Colonic mucosa (tissue), 4 donors: ENCODE measurements at regions not wholly inside any gene's neighbourhood (a gene's known extent, or its start where the extent isn't known, plus 50 kb on each side); places are given as distances from the start of the nearest gene placed in this dataset.

Experiments used
- DNase-seq: peaks from one replicate; pipeline ENCODE4 v3.0.0-alpha.2; 2020
- H3K27ac ChIP-seq: fragments of 200-600 bp; one replicate; pipeline ENCODE4 v1.8.0; 2021
- H3K27me3 ChIP-seq: fragments of 200-600 bp; one replicate; pipeline ENCODE4 v1.8.0; 2021
- H3K36me3 ChIP-seq: fragments of 200-600 bp; one replicate; pipeline ENCODE4 v1.8.0; 2021
- H3K4me1 ChIP-seq: fragments of 200-600 bp; one replicate; pipeline ENCODE4 v1.8.0; 2021; ENCODE audit warnings: mild to moderate bottlenecking
- H3K4me3 ChIP-seq: fragments of 200-600 bp; one replicate; pipeline ENCODE4 v1.8.0; 2021
- H3K9ac ChIP-seq, 2 donors: one replicate each; pipeline ENCODE4 v1.7.0; 2013; ENCODE audit warnings: control low read depth in 2 of 2, low read depth in 2 of 2, low read length in 2 of 2
- H3K9me3 ChIP-seq: fragments of 200-600 bp; one replicate; pipeline ENCODE4 v1.8.0; 2021
- CTCF ChIP-seq: fragments of 200-600 bp; IDR thresholded peaks from one replicate; pipeline ENCODE4 v1.8.0; 2022; ENCODE audit warnings: antibody characterized with exemption, mild to moderate bottlenecking
- intact Hi-C: fragments of 100-400 bp; cut with DNase I; formaldehyde crosslinking; loops from one replicate; pipeline ENCODE4 v1.14.1; 2022
- donor health status: healthy.
- donor health status: DM: no; HTN: no; CAD: no.
- donor health status: DM: no; HTN: no; CAD: no.

GRCh38 chr1:29586215-29586614 is 349.9 kb downstream of the PTPRU start:
- no peak for DNase-seq
- H3K27me3 ChIP-seq = no peaks in the 10 kb centered on the region
- no peak overlapping the region for H3K9ac ChIP-seq
- no peak overlapping the region for H3K27ac ChIP-seq
- no peaks in the 10 kb centered on the region for H3K36me3 ChIP-seq
- H3K4me1 ChIP-seq = no peaks in the 10 kb centered on the region
- no peak overlapping the region for H3K4me3 ChIP-seq
- intact Hi-C loops = no loop called here
- H3K9me3 ChIP-seq = no peaks in the 10 kb centered on the region
- TF ChIP-seq CTCF = no peak

- H3K27me3 ChIP-seq = no peaks in the 10 kb centered on the region
- intact Hi-C loops = no loop called here
- H3K27ac ChIP-seq = no peak overlapping the region
- no peak for TF ChIP-seq CTCF
- DNase-seq = no peak
- no peaks in the 10 kb centered on the region for H3K36me3 ChIP-seq
- H3K9ac ChIP-seq = no peak overlapping the region
- no peak overlapping the region for H3K4me3 ChIP-seq
- H3K9me3 ChIP-seq = no peaks in the 10 kb centered on the region
- no peaks in the 10 kb centered on the region for H3K4me1 ChIP-seq
Observed at GRCh38 chr1:29585656-29586055, 349.3 kb downstream of the PTPRU start.

- no peaks in the 10 kb centered on the region for H3K36me3 ChIP-seq
- intact Hi-C loops = no loop called here
- TF ChIP-seq CTCF = no peak
Observed at GRCh38 chr1:29585201-29585600, 348.9 kb downstream of the PTPRU start.

GRCh38 chr1:29584776-29585175 is 348.5 kb downstream of the PTPRU start:
- Histone ChIP-seq H3K9me3 (no peaks in the 10 kb centered on the region), H3K27ac (no peak overlapping the region), H3K36me3 (no peaks in the 10 kb centered on the region), H3K27me3 (no peaks in the 10 kb centered on the region), H3K9ac (no peak overlapping the region), H3K4me3 (no peak overlapping the region), H3K4me1 (no peaks in the 10 kb centered on the region)
- intact Hi-C loops = no loop called here
- no peak for TF ChIP-seq CTCF
- no peak for DNase-seq

More at GRCh38 chr1:29585201-29585600, 348.9 kb downstream of the PTPRU start:
- DNase-seq = no peak
- H3K4me3 ChIP-seq = no peak overlapping the region
- H3K9me3 ChIP-seq = no peaks in the 10 kb centered on the region
- no peaks in the 10 kb centered on the region for H3K27me3 ChIP-seq
- no peaks in the 10 kb centered on the region for H3K4me1 ChIP-seq
- H3K27ac ChIP-seq = no peak overlapping the region
- no peak overlapping the region for H3K9ac ChIP-seq

GRCh38 chr1:29584362-29584761 is 348.0 kb downstream of the PTPRU start:
- Histone ChIP-seq H3K9ac (no peak overlapping the region), H3K27ac (no peak overlapping the region), H3K4me1 (no peaks in the 10 kb centered on the region), H3K36me3 (no peaks in the 10 kb centered on the region), H3K27me3 (no peaks in the 10 kb centered on the region), H3K4me3 (no peak overlapping the region), H3K9me3 (no peaks in the 10 kb centered on the region)
- intact Hi-C loops = no loop called here
- DNase-seq = no peak
- no peak for TF ChIP-seq CTCF

- no peaks in the 10 kb centered on the region for H3K4me1 ChIP-seq
- intact Hi-C loops = no loop called here
- no peak for TF ChIP-seq CTCF
- H3K9me3 ChIP-seq = no peaks in the 10 kb centered on the region
- no peaks in the 10 kb centered on the region for H3K36me3 ChIP-seq
- no peaks in the 10 kb centered on the region for H3K27me3 ChIP-seq
- no peak overlapping the region for H3K4me3 ChIP-seq
- no peak for DNase-seq
- no peak overlapping the region for H3K9ac ChIP-seq
- no peak overlapping the region for H3K27ac ChIP-seq
Observed at GRCh38 chr1:29583727-29584126, 347.4 kb downstream of the PTPRU start.
